Psoas muscle (tissue), 7 donors: ENCODE measurements at regions not wholly inside any gene's neighbourhood (a gene's known extent, or its start where the extent isn't known, plus 50 kb on each side); places are given as distances from the start of the nearest gene placed in this dataset.

ENCODE experiments used
- ATAC-seq, 4 donors: fragments of 200-7000 bp; cut with Tn5 transposase; one replicate each; pipeline ENCODE4 v1.9.1; 2020; ENCODE audit warnings: moderate library complexity in 3 of 4, mild to moderate bottlenecking in 2 of 4
- DNase-seq, 2 donors: peaks; one replicate each; pipeline ENCODE4 v3.0.0-alpha.2; 2020
- H3K27ac ChIP-seq: fragments of 200-600 bp; one replicate; pipeline ENCODE4 v1.8.0; 2022
- H3K27me3 ChIP-seq, 3 donors: fragments of 200-600 bp in 1 of 3; one replicate each; pipeline versions ENCODE4 v1.6.1 to v1.8.0; 2013 to 2022; ENCODE audit warnings: low read length in 2 of 3, mild to moderate bottlenecking in 2 of 3, moderate library complexity in 1 of 3; ENCODE audit not compliant: insufficient read depth in 3 of 3
- H3K36me3 ChIP-seq, 2 donors: fragments of 200-600 bp in 1 of 2; one replicate each; pipeline versions ENCODE4 v1.6.1 to v1.8.0; 2013 to 2022; ENCODE audit warnings: low read depth in 1 of 2, mild to moderate bottlenecking in 1 of 2, moderate library complexity in 1 of 2; ENCODE audit not compliant: insufficient read depth in 1 of 2
- H3K4me1 ChIP-seq: fragments of 200-600 bp; one replicate; pipeline ENCODE4 v1.8.0; 2022
- H3K4me3 ChIP-seq: fragments of 200-600 bp; one replicate; pipeline ENCODE4 v1.8.0; 2022; ENCODE audit warnings: mild to moderate bottlenecking
- H3K9me3 ChIP-seq: fragments of 200-600 bp; one replicate; pipeline ENCODE4 v1.8.0; 2022
- CTCF ChIP-seq: fragments of 200-600 bp; IDR thresholded peaks from one replicate; pipeline ENCODE4 v1.8.0; 2022; ENCODE audit warnings: antibody characterized with exemption
- WGBS, 3 donors: extraction: QIAGEN DNeasy Blood & Tissue Kit; methylation state at CpG; one replicate each; pipeline versions ENCODE4 v1.1.6 to v1.1.7; 2013; 5-methylcytosine and 5-hydroxymethylcytosine counted together
- intact Hi-C, 2 donors: fragments of 100-400 bp; cut with DNase I; formaldehyde crosslinking; loops; one replicate each; pipeline versions ENCODE4 v1.11.0 to v1.14.2; 2022
- donor health status: healthy with polysubstance abuse.
- donor health status: DM: no; HTN: no; CAD: no; lungs with moderate emphysema.
- donor health status: Bipolar disorder and iron deficiency.
- donor health status: healthy.
- donor health status: DM: yes; HTN: yes; CAD: no.
- donor health status: DM: no; HTN: no; CAD: no.
- donor health status: DM: yes; HTN: yes; CAD: no.

GRCh38 chr3:59152943-59153342 lies 103.1 kb upstream of the CFAP20DC start:
- 69 to 83% (median 73%) methylated on average over 2 of the region's 2 CpGs for WGBS, 3 donors
- intact Hi-C loops = no loop called here
- no peak overlapping the region for H3K27ac ChIP-seq

GRCh38 chr3:59150039-59150438 lies 100.2 kb upstream of the CFAP20DC start:
- Histone ChIP-seq H3K27ac (no peak overlapping the region), H3K36me3 (no peaks in the 10 kb centered on the region), H3K27me3 (no peaks in the 10 kb centered on the region), H3K4me3 (no peak overlapping the region), H3K4me1 (no peaks in the 10 kb centered on the region), H3K9me3 (no peaks in the 10 kb centered on the region)
- intact Hi-C loops = no loop called here
- TF ChIP-seq CTCF = no peak
- WGBS, 3 donors = 50 to 57% (median 52%) methylated on average over 3 of the region's 3 CpGs
- DNase-seq (no peak), ATAC-seq (no peak)

More at GRCh38 chr3:59152943-59153342, 103.1 kb upstream of the CFAP20DC start:
- Histone ChIP-seq H3K36me3 (no peaks in the 10 kb centered on the region), H3K9me3 (no peaks in the 10 kb centered on the region), H3K4me1 (no peaks in the 10 kb centered on the region), H3K27me3 (no peaks in the 10 kb centered on the region), H3K4me3 (no peak overlapping the region)
- TF ChIP-seq CTCF = no peak
- DNase-seq = no peak
- ATAC-seq = no peak

GRCh38 chr3:59149166-59149565 lies 99.3 kb upstream of the CFAP20DC start:
- Histone ChIP-seq H3K27me3 (no peaks in the 10 kb centered on the region), H3K27ac (no peak overlapping the region), H3K36me3 (no peaks in the 10 kb centered on the region), H3K9me3 (no peaks in the 10 kb centered on the region), H3K4me1 (no peaks in the 10 kb centered on the region), H3K4me3 (no peak overlapping the region)
- intact Hi-C loops = no loop called here
- TF ChIP-seq CTCF = no peak
- DNase-seq (no peak), ATAC-seq (no peak)
- WGBS, 3 donors = 79 to 86% (median 79%) methylated on average over 2 of the region's 2 CpGs

- H3K9me3 ChIP-seq = no peaks in the 10 kb centered on the region
- no peak overlapping the region for H3K4me3 ChIP-seq
- H3K36me3 ChIP-seq = no peaks in the 10 kb centered on the region
- no peak overlapping the region for H3K27ac ChIP-seq
- no peaks in the 10 kb centered on the region for H3K27me3 ChIP-seq
- DNase-seq = no peak
- ATAC-seq = no peak
- intact Hi-C loops = no loop called here
- no peaks in the 10 kb centered on the region for H3K4me1 ChIP-seq
- no peak for TF ChIP-seq CTCF
Observed at GRCh38 chr3:59143447-59143846, 93.6 kb upstream of the CFAP20DC start.

- ATAC-seq = no peak
- DNase-seq = no peak
- no peaks in the 10 kb centered on the region for H3K36me3 ChIP-seq
- no peaks in the 10 kb centered on the region for H3K4me1 ChIP-seq
- no peak for TF ChIP-seq CTCF
- H3K27me3 ChIP-seq = no peaks in the 10 kb centered on the region
- no peaks in the 10 kb centered on the region for H3K9me3 ChIP-seq
- H3K4me3 ChIP-seq = no peak overlapping the region
- 50 to 68% (median 54%) methylated on average over 6 of the region's 6 CpGs for WGBS, 3 donors
- intact Hi-C loops = no loop called here
- no peak overlapping the region for H3K27ac ChIP-seq
Observed at GRCh38 chr3:59142556-59142955, 92.7 kb upstream of the CFAP20DC start.
